Stomach (tissue), 8 donors: ENCODE measurements at regions not wholly inside any gene's neighbourhood (a gene's known extent, or its start where the extent isn't known, plus 50 kb on each side); places are given as distances from the start of the nearest gene placed in this dataset.

ENCODE experiments used
- DNase-seq, 2 donors: peaks; one replicate each; pipeline versions ENCODE4 v3.0.0 to v3.0.0-alpha.2; 2013 to 2019
- H3K27ac ChIP-seq, 5 donors: fragments of 200-600 bp in 4 of 5; sonication (generic) in 4 of 5; one replicate each; pipeline ENCODE4 v1.5.1; 2013 to 2019; ENCODE audit warnings: mild to moderate bottlenecking in 1 of 5, moderate library complexity in 1 of 5
- H3K27me3 ChIP-seq, 3 donors: fragments of 200-600 bp; sonication (generic); one replicate each; pipeline ENCODE4 v1.5.1; 2017 to 2019; ENCODE audit warnings: mixed run types in 1 of 3
- H3K36me3 ChIP-seq, 4 donors: fragments of 200-600 bp; sonication (generic); 1 replicate in 3 of 4; 2 replicates in 1 of 4; pipeline ENCODE4 v1.5.1; 2016 to 2019
- H3K4me1 ChIP-seq, 4 donors: fragments of 200-600 bp; sonication (generic); one replicate each; pipeline ENCODE4 v1.5.1; 2016 to 2019
- H3K4me3 ChIP-seq, 4 donors: fragments of 200-600 bp; sonication (generic) in 3 of 4; one replicate each; pipeline ENCODE4 v1.5.1; 2016 to 2019; ENCODE audit warnings: mild to moderate bottlenecking in 1 of 4
- H3K9me3 ChIP-seq, 4 donors: fragments of 200-600 bp; sonication (generic); one replicate each; pipeline ENCODE4 v1.5.1; 2016 to 2019
- EP300 ChIP-seq: sonication (generic); formaldehyde crosslinking; IDR thresholded peaks from one replicate; pipeline ENCODE4 v1.6.1; 2017; ENCODE audit warnings: antibody characterized with exemption
- POLR2A ChIP-seq, 4 donors: fragments of 450-650 bp; IDR thresholded peaks; one replicate each; pipeline ENCODE4 v1.6.1; 2016; ENCODE audit warnings: antibody characterized with exemption in 4 of 4, control low read depth in 2 of 4, mild to moderate bottlenecking in 1 of 4, moderate library complexity in 1 of 4
- POLR2AphosphoS5 ChIP-seq, 3 donors: sonication (generic); formaldehyde crosslinking; IDR thresholded peaks; one replicate each; pipeline ENCODE4 v1.6.1; 2016; ENCODE audit warnings: antibody characterized with exemption in 3 of 3
- WGBS, 5 donors: extraction: QIAGEN DNeasy Blood & Tissue Kit in 3 of 5; methylation state at CpG; one replicate each; pipeline versions ENCODE4 v1.1.5 to v1.1.7; 2013 to 2018; 5-methylcytosine and 5-hydroxymethylcytosine counted together
- intact Hi-C: fragments of 100-400 bp; cut with DNase I; formaldehyde crosslinking; loops from one replicate; pipeline ENCODE4 v1.15.1; 2023; ENCODE audit warnings: low total_unique reads
- TF ChIP-seq, protein P1 (sequence below), 7 experiments: fragments of 450-650 bp in 4 of 7; fragments of 200-600 bp in 3 of 7; sonication (generic) in 3 of 7; IDR thresholded peaks; one replicate each; pipeline ENCODE4 v1.5.1; 2016 to 2019; ENCODE audit warnings: antibody characterized with exemption in 7 of 7, control low read depth in 2 of 7, mild to moderate bottlenecking in 1 of 7
- donor health status: healthy with polysubstance abuse.
- donor health status: Bipolar disorder and iron deficiency.
- donor health status: healthy.

DNA sequence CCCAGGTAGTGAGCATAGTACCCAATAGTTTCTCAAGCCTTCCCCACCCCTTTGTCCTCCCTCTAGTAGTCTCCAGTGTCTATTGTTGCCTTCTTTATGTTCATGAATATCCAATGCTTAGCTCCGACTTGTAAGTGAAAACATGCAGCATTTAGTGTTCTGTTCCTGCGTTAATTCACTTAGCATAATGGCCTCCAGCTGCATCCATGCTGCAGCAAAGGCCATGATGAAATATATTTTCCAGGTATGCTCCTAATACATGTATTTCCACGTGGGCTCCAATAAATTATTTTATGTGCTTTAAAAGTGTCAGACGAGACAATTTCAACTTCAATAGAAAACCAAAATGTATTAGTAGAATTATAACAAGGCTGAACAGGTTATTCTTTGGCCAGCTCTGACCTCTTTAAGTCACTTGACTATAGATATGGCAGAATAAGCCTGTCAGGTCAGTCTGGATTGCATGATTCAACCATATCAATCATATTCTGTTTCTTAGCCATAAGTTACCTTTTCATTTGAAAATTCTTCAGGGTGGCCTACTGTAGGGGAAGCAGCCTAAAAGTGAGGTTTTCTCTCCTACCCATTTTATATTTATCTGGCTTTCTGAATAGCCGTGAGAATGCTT is 2291.6 kb upstream of the WWC1 start:
- intact Hi-C loops, result no loop called here
- WGBS, 5 donors, result 70 to 80% (median 73%) methylated on average over 5 of the region's 5 CpGs
- TF ChIP-seq POLR2AphosphoS5 (IDR thresholded peaks at IDR 0.05), result no peak
- no peak for TF ChIP-seq POLR2A (IDR thresholded peaks at IDR 0.05)
- TF ChIP-seq, protein P1, sequence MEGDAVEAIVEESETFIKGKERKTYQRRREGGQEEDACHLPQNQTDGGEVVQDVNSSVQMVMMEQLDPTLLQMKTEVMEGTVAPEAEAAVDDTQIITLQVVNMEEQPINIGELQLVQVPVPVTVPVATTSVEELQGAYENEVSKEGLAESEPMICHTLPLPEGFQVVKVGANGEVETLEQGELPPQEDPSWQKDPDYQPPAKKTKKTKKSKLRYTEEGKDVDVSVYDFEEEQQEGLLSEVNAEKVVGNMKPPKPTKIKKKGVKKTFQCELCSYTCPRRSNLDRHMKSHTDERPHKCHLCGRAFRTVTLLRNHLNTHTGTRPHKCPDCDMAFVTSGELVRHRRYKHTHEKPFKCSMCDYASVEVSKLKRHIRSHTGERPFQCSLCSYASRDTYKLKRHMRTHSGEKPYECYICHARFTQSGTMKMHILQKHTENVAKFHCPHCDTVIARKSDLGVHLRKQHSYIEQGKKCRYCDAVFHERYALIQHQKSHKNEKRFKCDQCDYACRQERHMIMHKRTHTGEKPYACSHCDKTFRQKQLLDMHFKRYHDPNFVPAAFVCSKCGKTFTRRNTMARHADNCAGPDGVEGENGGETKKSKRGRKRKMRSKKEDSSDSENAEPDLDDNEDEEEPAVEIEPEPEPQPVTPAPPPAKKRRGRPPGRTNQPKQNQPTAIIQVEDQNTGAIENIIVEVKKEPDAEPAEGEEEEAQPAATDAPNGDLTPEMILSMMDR (IDR thresholded peaks at IDR 0.05), result no peak
- no peak for TF ChIP-seq EP300

DNA sequence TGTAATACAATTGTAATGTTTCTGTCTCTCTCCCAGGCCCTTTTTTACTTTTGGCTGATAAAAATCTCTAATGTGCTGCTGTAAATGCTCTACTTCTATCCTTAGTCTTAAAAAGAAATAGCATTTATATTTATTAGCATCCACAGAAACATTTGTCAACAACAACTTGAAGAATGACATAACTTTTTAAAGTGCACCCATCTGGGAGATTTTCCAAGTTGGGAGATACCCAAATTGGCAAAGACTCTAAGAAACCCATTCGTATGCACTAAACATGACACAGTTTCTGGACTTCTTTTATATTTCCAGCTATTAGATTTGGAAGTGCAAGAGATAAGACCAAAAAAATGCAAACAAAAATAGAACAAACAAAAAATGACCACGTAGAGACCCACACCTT is 2287.4 kb upstream of the WWC1 start:
- peak in 1 of 2 donors; percentile 18 for DNase-seq
- TF ChIP-seq EP300 (no peak), POLR2A (IDR thresholded peaks at IDR 0.05) (no peak), POLR2AphosphoS5 (IDR thresholded peaks at IDR 0.05) (no peak)
- TF ChIP-seq, protein P1 (IDR thresholded peaks at IDR 0.05), result no peak
- Histone ChIP-seq H3K27ac (no peak overlapping the region), H3K9me3 (no peaks in the 10 kb centered on the region), H3K27me3 (no peaks in the 10 kb centered on the region), H3K4me3 (no peak overlapping the region), H3K4me1 (peaks cover 0 to 9% (median 1%) of the 10 kb centered on the region in 4 donors), H3K36me3 (no peaks in the 10 kb centered on the region)
- 10 to 22% (median 15%) methylated on average over 2 of the region's 2 CpGs for WGBS, 5 donors
- intact Hi-C loops, result no loop called here

More for the DNA sequence above, 2291.6 kb upstream of the WWC1 start:
- no peaks in the 10 kb centered on the region for H3K36me3 ChIP-seq
- no peaks in the 10 kb centered on the region for H3K27me3 ChIP-seq
- H3K4me1 ChIP-seq, result peaks cover 0 to 9% (median 1%) of the 10 kb centered on the region in 4 donors
- no peaks in the 10 kb centered on the region for H3K9me3 ChIP-seq
- no peak overlapping the region for H3K4me3 ChIP-seq
- peak in 1 of 2 donors; percentile 15 for DNase-seq
- H3K27ac ChIP-seq, result no peak overlapping the region

DNA sequence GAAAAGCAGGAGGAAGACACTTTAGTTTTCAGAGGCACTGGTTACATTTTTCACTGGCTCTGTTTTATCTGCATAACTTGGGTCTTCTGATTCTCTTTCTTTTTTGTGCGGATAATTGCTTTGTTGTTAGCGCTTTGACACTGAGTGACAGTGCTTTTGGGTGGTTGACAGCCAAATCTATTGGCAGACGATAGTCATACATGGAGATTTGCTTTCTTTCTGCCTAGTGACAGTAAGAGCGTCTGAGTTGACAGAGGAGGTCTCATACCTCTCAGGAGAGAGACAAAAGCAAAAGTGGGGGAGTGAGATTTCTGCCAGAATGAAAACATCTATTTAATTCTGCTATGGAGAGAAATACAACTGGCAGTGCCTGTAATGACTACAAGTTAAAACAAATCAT is 2278.0 kb upstream of the WWC1 start:
- no peaks in the 10 kb centered on the region for H3K36me3 ChIP-seq
- no peak for TF ChIP-seq POLR2A (IDR thresholded peaks at IDR 0.05)
- TF ChIP-seq, protein P1 (IDR thresholded peaks at IDR 0.05), result no peak
- no peak for TF ChIP-seq EP300
- no peak for TF ChIP-seq POLR2AphosphoS5 (IDR thresholded peaks at IDR 0.05)
- H3K4me1 ChIP-seq, result no peaks in the 10 kb centered on the region
- H3K27me3 ChIP-seq, result no peaks in the 10 kb centered on the region
- DNase-seq, result no peak
- H3K9me3 ChIP-seq, result no peaks in the 10 kb centered on the region
- H3K4me3 ChIP-seq, result no peak overlapping the region
- 77 to 83% (median 80%) methylated on average over 4 of the region's 4 CpGs for WGBS, 5 donors
- intact Hi-C loops, result no loop called here
- no peak overlapping the region for H3K27ac ChIP-seq

DNA sequence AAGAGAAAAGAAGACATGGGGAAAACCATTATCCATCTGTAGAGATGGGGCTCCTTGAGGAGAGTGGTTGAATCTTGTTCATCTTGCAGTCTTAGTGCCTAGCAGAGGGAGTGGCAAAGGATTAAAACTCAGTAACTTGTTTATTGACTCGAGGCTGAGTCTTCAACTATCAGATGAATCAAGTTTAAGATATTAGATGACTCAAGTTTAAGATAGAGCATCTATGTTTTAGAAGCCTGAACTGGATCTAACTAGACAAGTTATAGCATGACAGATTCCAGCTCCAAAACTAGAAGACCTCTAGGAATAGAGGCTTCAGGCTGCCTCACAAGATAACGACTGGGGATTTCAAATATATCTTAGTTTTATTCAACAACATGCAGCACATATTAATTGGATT is 2277.2 kb upstream of the WWC1 start:
- Histone ChIP-seq H3K27ac (no peak overlapping the region), H3K9me3 (no peaks in the 10 kb centered on the region), H3K4me3 (no peak overlapping the region), H3K4me1 (no peaks in the 10 kb centered on the region), H3K27me3 (no peaks in the 10 kb centered on the region), H3K36me3 (no peaks in the 10 kb centered on the region)
- no peak for DNase-seq
- intact Hi-C loops, result no loop called here
- no peak for TF ChIP-seq POLR2A (IDR thresholded peaks at IDR 0.05)
- no peak for TF ChIP-seq POLR2AphosphoS5 (IDR thresholded peaks at IDR 0.05)
- TF ChIP-seq, protein P1 (IDR thresholded peaks at IDR 0.05), result no peak
- no peak for TF ChIP-seq EP300
- 50 to 61% (median 59%) methylated on average over 2 of the region's 2 CpGs for WGBS, 5 donors
